Thoracic aorta (tissue), 2 donors: ENCODE measurements at regions not wholly inside any gene's neighbourhood (a gene's known extent, or its start where the extent isn't known, plus 50 kb on each side); places are given as distances from the start of the nearest gene placed in this dataset.

Source experiments
- ATAC-seq: fragments of 150-250 bp; one replicate; pipeline ENCODE4 v1.8.0; 2017; ENCODE audit warnings: low read depth; ENCODE audit not compliant: insufficient number of reproducible peaks, low FRiP score
- DNase-seq: peaks from one replicate; pipeline ENCODE4 v3.0.0-alpha.2; 2020; ENCODE audit warnings: low spot score
- H3K27ac ChIP-seq, 2 donors: fragments of 200-600 bp; sonication (generic); 1 replicate in 1 of 2; 2 replicates in 1 of 2; pipeline ENCODE4 v1.5.1; 2016; ENCODE audit warnings: mild to moderate bottlenecking in 2 of 2, moderate library complexity in 2 of 2
- H3K27me3 ChIP-seq: fragments of 200-600 bp; sonication (generic); replicated peaks from 2 replicates; pipeline ENCODE4 v1.6.0; 2016; ENCODE audit warnings: mild to moderate bottlenecking; ENCODE audit not compliant: insufficient read depth
- H3K36me3 ChIP-seq: fragments of 200-600 bp; sonication (generic); one replicate; pipeline ENCODE4 v1.5.1; 2016
- H3K4me1 ChIP-seq, 2 donors: fragments of 200-600 bp; sonication (generic); 1 replicate in 1 of 2; 2 replicates in 1 of 2; pipeline versions ENCODE4 v1.5.1 to v1.6.0; 2016; ENCODE audit warnings: low read depth in 2 of 2, mild to moderate bottlenecking in 1 of 2; ENCODE audit not compliant: control insufficient read depth in 1 of 2
- H3K4me3 ChIP-seq: fragments of 200-600 bp; sonication (generic); 2 replicates; pipeline ENCODE4 v1.5.1; 2016; ENCODE audit warnings: mild to moderate bottlenecking
- H3K9me3 ChIP-seq: fragments of 200-600 bp; sonication (generic); 2 replicates; pipeline ENCODE4 v1.5.1; 2016
- TF ChIP-seq, protein P1 (sequence below): fragments of 200-600 bp; sonication (generic); IDR thresholded peaks from one replicate; pipeline ENCODE4 v1.5.1; 2019; ENCODE audit warnings: antibody characterized with exemption

- TF ChIP-seq, protein P1, sequence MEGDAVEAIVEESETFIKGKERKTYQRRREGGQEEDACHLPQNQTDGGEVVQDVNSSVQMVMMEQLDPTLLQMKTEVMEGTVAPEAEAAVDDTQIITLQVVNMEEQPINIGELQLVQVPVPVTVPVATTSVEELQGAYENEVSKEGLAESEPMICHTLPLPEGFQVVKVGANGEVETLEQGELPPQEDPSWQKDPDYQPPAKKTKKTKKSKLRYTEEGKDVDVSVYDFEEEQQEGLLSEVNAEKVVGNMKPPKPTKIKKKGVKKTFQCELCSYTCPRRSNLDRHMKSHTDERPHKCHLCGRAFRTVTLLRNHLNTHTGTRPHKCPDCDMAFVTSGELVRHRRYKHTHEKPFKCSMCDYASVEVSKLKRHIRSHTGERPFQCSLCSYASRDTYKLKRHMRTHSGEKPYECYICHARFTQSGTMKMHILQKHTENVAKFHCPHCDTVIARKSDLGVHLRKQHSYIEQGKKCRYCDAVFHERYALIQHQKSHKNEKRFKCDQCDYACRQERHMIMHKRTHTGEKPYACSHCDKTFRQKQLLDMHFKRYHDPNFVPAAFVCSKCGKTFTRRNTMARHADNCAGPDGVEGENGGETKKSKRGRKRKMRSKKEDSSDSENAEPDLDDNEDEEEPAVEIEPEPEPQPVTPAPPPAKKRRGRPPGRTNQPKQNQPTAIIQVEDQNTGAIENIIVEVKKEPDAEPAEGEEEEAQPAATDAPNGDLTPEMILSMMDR, result no peak
- DNase-seq (no peak), ATAC-seq (no peak)
- Histone ChIP-seq H3K9me3 (no peaks in the 10 kb centered on the region), H3K36me3 (no peaks in the 10 kb centered on the region), H3K4me1 (peaks cover 0 to 10% of the 10 kb centered on the region in 2 donors), H3K4me3 (no peak overlapping the region), H3K27me3 (no peaks in the 10 kb centered on the region), H3K27ac (no peak overlapping the region)
Measured at GRCh38 chr9:75422944-75423522, 334.7 kb downstream of the OSTF1 start.

DNA sequence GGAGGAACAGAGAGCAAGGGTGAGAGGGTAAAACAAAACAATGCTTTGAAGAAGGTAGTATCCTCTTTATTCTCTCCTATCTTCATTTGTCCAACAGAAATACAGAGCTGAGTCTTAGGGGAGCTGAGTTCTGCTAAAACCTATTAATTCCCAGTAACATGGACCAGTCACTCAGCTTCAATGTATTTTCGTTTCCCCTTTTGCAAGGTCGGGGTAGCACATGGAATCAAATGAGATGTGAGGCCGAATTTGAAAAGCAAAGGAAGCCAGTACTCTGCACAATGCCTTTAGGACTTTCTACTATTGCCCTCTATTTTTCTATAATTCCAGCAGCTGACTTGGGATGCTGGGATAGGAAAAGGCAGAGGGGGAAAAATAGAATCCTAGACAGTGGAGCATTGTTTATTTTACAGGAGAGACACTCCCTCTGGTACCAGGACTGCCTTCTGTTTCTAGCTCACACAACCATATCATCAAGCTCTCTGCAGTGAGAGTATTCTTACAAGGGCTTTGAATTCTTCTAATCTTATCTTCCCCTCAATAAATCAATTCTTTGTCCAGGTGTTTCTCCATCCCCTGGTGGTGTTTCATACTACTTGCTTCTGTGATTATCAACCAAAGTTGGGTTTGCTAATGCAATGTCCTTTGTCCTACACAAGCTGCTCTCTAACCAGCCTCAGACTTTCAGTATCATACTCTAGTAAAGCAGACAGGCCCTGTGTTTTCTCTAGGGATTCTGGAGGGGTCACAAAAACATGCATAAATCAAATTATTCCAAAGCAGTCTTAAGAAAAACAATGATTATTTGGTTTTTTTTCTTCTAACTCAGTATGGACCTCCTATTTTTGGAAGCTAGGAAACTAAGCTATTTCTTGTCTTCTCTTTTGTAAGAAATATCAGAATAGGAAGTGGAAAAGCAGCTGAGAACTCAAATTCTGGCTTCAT is 341.5 kb downstream of the OSTF1 start:
- no peak for ATAC-seq
- Histone ChIP-seq H3K9me3 (no peaks in the 10 kb centered on the region), H3K4me3 (no peak overlapping the region), H3K27me3 (no peaks in the 10 kb centered on the region), H3K36me3 (no peaks in the 10 kb centered on the region), H3K4me1 (peaks cover 12 to 50% of the 10 kb centered on the region in 2 donors), H3K27ac (peak overlapping the region; percentile 27 to 52)
- no peak for DNase-seq
- TF ChIP-seq, protein P1, result no peak

DNA sequence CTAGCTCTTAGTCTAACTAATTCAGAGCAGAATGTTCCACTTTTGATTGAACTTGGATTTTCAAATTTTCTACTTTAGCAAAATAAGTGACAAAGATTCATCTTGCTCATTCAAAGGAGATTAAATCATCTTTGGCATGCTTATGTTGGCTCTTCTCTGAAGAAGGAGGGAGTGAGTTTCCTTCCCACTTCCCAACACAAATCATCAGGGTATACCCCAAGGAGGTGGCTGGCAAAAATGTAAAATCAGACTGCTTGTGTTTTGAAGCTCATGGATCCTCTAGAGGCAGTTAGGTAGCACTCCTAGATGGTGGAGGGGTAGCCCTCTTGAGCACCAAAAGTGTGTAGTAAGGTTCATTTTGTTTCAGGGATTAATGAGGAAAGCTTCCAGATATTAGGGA is 343.1 kb downstream of the OSTF1 start:
- Histone ChIP-seq H3K4me1 (peaks cover 12 to 50% of the 10 kb centered on the region in 2 donors), H3K9me3 (no peaks in the 10 kb centered on the region), H3K4me3 (no peak overlapping the region), H3K36me3 (no peaks in the 10 kb centered on the region), H3K27ac (peak overlapping the region; percentile 0 to 44), H3K27me3 (no peaks in the 10 kb centered on the region)
- ATAC-seq (no peak), DNase-seq (no peak)
- TF ChIP-seq, protein P1, result no peak

GRCh38 chr9:75432386-75432785 is 344.1 kb downstream of the OSTF1 start:
- ATAC-seq (no peak), DNase-seq (no peak)
- Histone ChIP-seq H3K4me3 (no peak overlapping the region), H3K27me3 (no peaks in the 10 kb centered on the region), H3K27ac (peak overlapping the region; percentile 0 to 44), H3K36me3 (no peaks in the 10 kb centered on the region), H3K4me1 (peaks cover 12 to 42% of the 10 kb centered on the region in 2 donors), H3K9me3 (no peaks in the 10 kb centered on the region)
- TF ChIP-seq, protein P1, result no peak

DNA sequence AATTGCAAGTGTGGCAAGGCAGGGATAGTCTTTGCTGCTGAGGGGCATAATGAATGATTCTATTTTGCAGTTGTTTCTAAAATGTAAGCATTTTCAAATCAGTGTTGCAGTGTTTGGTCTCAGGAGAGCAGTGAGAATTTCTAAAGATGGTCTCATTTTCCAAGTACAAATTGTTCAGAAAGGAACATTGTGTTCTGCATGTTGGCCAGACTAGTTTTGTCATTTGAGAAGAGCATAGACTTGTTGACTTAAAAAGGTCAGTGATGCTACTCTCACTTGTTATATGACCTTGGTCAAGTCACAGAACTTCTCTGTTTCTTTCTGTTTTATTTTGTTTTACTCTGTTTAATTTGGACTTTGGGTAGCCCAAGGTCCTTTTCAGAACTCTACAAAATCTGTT is 344.6 kb downstream of the OSTF1 start:
- no peaks in the 10 kb centered on the region for H3K9me3 ChIP-seq
- peaks cover 12 to 40% of the 10 kb centered on the region in 2 donors for H3K4me1 ChIP-seq
- peak overlapping the region in 1 of 2 donors; percentile 41 for H3K27ac ChIP-seq
- DNase-seq, result no peak
- H3K36me3 ChIP-seq, result no peaks in the 10 kb centered on the region
- H3K27me3 ChIP-seq, result no peaks in the 10 kb centered on the region
- no peak overlapping the region for H3K4me3 ChIP-seq
- TF ChIP-seq, protein P1, result no peak
- ATAC-seq, result no peak
